H9 (cell line): ENCODE measurements at regions not wholly inside any gene's neighbourhood (a gene's known extent, or its start where the extent isn't known, plus 50 kb on each side); places are given as distances from the start of the nearest gene placed in this dataset.

Experiments
- DNase-seq: peaks from one replicate; pipeline ENCODE4 v3.0.0-alpha.2; 2017
- H2AFZ ChIP-seq: one replicate; pipeline ENCODE4 v1.6.1; 2013; ENCODE audit warnings: mild to moderate bottlenecking, low read length, control low read depth, moderate library complexity
- H2AK5ac ChIP-seq: 2 replicates; pipeline ENCODE4 v1.6.1; 2013; ENCODE audit warnings: low read length, control low read depth, mixed read lengths; ENCODE audit not compliant: insufficient read length
- H2BK120ac ChIP-seq: one replicate; pipeline ENCODE4 v1.6.1; 2013; ENCODE audit warnings: low read depth, mild to moderate bottlenecking, low read length, control low read depth, inconsistent platforms; ENCODE audit not compliant: poor library complexity, severe bottlenecking
- H2BK12ac ChIP-seq: 2 replicates; pipeline ENCODE4 v1.6.1; 2013; ENCODE audit warnings: low read length, control low read depth, mixed read lengths, low read depth; ENCODE audit not compliant: insufficient read length
- H2BK15ac ChIP-seq: 2 replicates; pipeline ENCODE4 v1.6.1; 2013; ENCODE audit warnings: low read depth, low read length, control low read depth
- H2BK20ac ChIP-seq: one replicate; pipeline ENCODE4 v1.6.1; 2013; ENCODE audit warnings: low read depth, mild to moderate bottlenecking, low read length, control low read depth, inconsistent platforms; ENCODE audit not compliant: poor library complexity, severe bottlenecking
- H2BK5ac ChIP-seq: 2 replicates; pipeline ENCODE4 v1.6.1; 2013; ENCODE audit warnings: low read length, control low read depth, mixed read lengths; ENCODE audit not compliant: insufficient read length
- H3K14ac ChIP-seq: 2 replicates; pipeline ENCODE4 v1.6.1; 2013; ENCODE audit warnings: low read length, control low read depth; ENCODE audit not compliant: insufficient read depth
- H3K18ac ChIP-seq: 2 replicates; pipeline ENCODE4 v1.6.1; 2013; ENCODE audit warnings: low read depth, mild to moderate bottlenecking, mixed read lengths, low read length, control low read depth; ENCODE audit not compliant: insufficient read length
- H3K23ac ChIP-seq: 2 replicates; pipeline ENCODE4 v1.6.1; 2013; ENCODE audit warnings: low read length, control low read depth, mixed read lengths, low read depth; ENCODE audit not compliant: insufficient read length
- H3K23me2 ChIP-seq: 2 replicates; pipeline ENCODE4 v1.6.1; 2013; ENCODE audit warnings: low read depth, mild to moderate bottlenecking, mixed read lengths, low read length, control low read depth; ENCODE audit not compliant: insufficient read length, poor library complexity, severe bottlenecking
- H3K27ac ChIP-seq: 2 replicates; pipeline ENCODE4 v1.5.1; 2013; ENCODE audit warnings: low read length, control low read depth, mixed read lengths, low read depth; ENCODE audit not compliant: insufficient read length
- H3K27me3 ChIP-seq: 2 replicates; pipeline ENCODE4 v1.6.1; 2013; ENCODE audit warnings: low read length, control low read depth, inconsistent platforms; ENCODE audit not compliant: insufficient read depth
- H3K4ac ChIP-seq: 2 replicates; pipeline ENCODE4 v1.6.1; 2013; ENCODE audit warnings: low read depth, mild to moderate bottlenecking, control low read depth, inconsistent platforms, low read length, moderate library complexity
- H3K4me1 ChIP-seq: 2 replicates; pipeline ENCODE4 v1.6.1; 2013; ENCODE audit warnings: low read length, control low read depth, inconsistent platforms; ENCODE audit not compliant: insufficient read depth
- H3K4me2 ChIP-seq: 2 replicates; pipeline ENCODE4 v1.6.1; 2013; ENCODE audit warnings: low read length, control low read depth, mixed read lengths; ENCODE audit not compliant: insufficient read length, insufficient read depth
- H3K56ac ChIP-seq: 2 replicates; pipeline ENCODE4 v1.6.1; 2013; ENCODE audit warnings: low read depth, mild to moderate bottlenecking, mixed read lengths, low read length, control low read depth; ENCODE audit not compliant: insufficient read length
- H3K79me1 ChIP-seq: 2 replicates; pipeline ENCODE4 v1.6.1; 2013; ENCODE audit warnings: low read depth, mild to moderate bottlenecking, moderate library complexity, low read length, control low read depth, inconsistent platforms; ENCODE audit not compliant: insufficient read depth, poor library complexity, severe bottlenecking
- H3K79me2 ChIP-seq: 2 replicates; pipeline ENCODE4 v1.6.1; 2013; ENCODE audit warnings: low read length, control low read depth, inconsistent platforms; ENCODE audit not compliant: insufficient read depth
- H3K9ac ChIP-seq: 2 replicates; pipeline ENCODE4 v1.6.1; 2013; ENCODE audit warnings: low read length, control low read depth, mixed read lengths; ENCODE audit not compliant: insufficient read length; ENCODE audit errors: extremely low read depth
- H3K9me3 ChIP-seq: one replicate; pipeline ENCODE4 v1.6.1; 2013; ENCODE audit warnings: low read depth, low read length, inconsistent platforms; ENCODE audit not compliant: control insufficient read depth
- H3T11ph ChIP-seq: one replicate; pipeline ENCODE4 v1.6.1; 2013; ENCODE audit warnings: mild to moderate bottlenecking, low read length, control low read depth, inconsistent platforms
- H4K20me1 ChIP-seq: one replicate; pipeline ENCODE4 v1.6.1; 2013; ENCODE audit not compliant: control insufficient read depth, insufficient read length, insufficient read depth
- H4K5ac ChIP-seq: 2 replicates; pipeline ENCODE4 v1.6.1; 2013; ENCODE audit warnings: low read depth, mild to moderate bottlenecking, mixed read lengths, low read length, control low read depth; ENCODE audit not compliant: insufficient read length
- H4K8ac ChIP-seq: replicated peaks from 2 replicates; pipeline ENCODE4 v1.6.1; 2013; ENCODE audit warnings: low read length, control low read depth, mixed read lengths, low read depth; ENCODE audit not compliant: insufficient read length
- H4K91ac ChIP-seq: 2 replicates; pipeline ENCODE4 v1.6.1; 2013; ENCODE audit warnings: low read depth, mild to moderate bottlenecking, moderate library complexity, mixed read lengths, low read length, control low read depth; ENCODE audit not compliant: insufficient read length
- H3K27ac Mint-ChIP-seq, 3 experiments: 2 replicates in 2 of 3; 3 replicates in 1 of 3; pipeline ENCODE4 v1.8.0; 2020 to 2021; ENCODE audit warnings: mixed read lengths in 3 of 3, mild to moderate bottlenecking in 1 of 3, moderate library complexity in 1 of 3
- H3K27me3 Mint-ChIP-seq: 2 replicates; pipeline ENCODE4 v1.8.0; 2021; ENCODE audit warnings: low read depth, mild to moderate bottlenecking, moderate library complexity, mixed read lengths
- H3K36me3 Mint-ChIP-seq, 3 experiments: 2 replicates in 2 of 3; 3 replicates in 1 of 3; pipeline ENCODE4 v1.8.0; 2020 to 2021; ENCODE audit warnings: low read depth in 3 of 3, mixed read lengths in 3 of 3; ENCODE audit not compliant: insufficient read depth in 1 of 3
- H3K4me1 Mint-ChIP-seq, 2 experiments: 2 replicates each; pipeline ENCODE4 v1.8.0; 2020; ENCODE audit warnings: mixed read lengths in 2 of 2
- H3K4me3 Mint-ChIP-seq, 2 experiments: 2 replicates in 1 of 2; 3 replicates in 1 of 2; pipeline ENCODE4 v1.8.0; 2020 to 2021; ENCODE audit warnings: mild to moderate bottlenecking in 2 of 2, mixed read lengths in 2 of 2, moderate library complexity in 1 of 2
- H3K9me3 Mint-ChIP-seq, 2 experiments: 2 replicates in 1 of 2; 3 replicates in 1 of 2; pipeline ENCODE4 v1.8.0; 2020; ENCODE audit warnings: mild to moderate bottlenecking in 2 of 2, mixed read lengths in 2 of 2, moderate library complexity in 1 of 2
- CTCF ChIP-seq: fragments of 200-600 bp; sonication (generic); conservative IDR thresholded peaks from 3 replicates; pipeline ENCODE4 v1.8.0; 2021; ENCODE audit warnings: antibody characterized with exemption, mild to moderate bottlenecking
- WGBS: extraction: QIAGEN DNeasy Blood & Tissue Kit; methylation state at CpG from one replicate; pipeline ENCODE4 v1.1.7; 2013; ENCODE audit warnings: missing lambda C conversion rate, low lambda C conversion rate, mixed read lengths; ENCODE audit not compliant: insufficient read length; ENCODE audit errors: extremely low coverage; 5-methylcytosine and 5-hydroxymethylcytosine counted together

GRCh38 chr11:39972461-39972860, 1487.0 kb downstream of the LRRC4C start:
- no peak overlapping the region for H2BK5ac ChIP-seq
- no peaks in the 10 kb centered on the region for H3K79me2 ChIP-seq
- H3K36me3 Mint-ChIP-seq, result no peaks in the 10 kb centered on the region; a peak in 1 of 7 replicates

More at GRCh38 chr11:39972461-39972860, 1487.0 kb downstream of the LRRC4C start:
- no peak overlapping the region for H2BK12ac ChIP-seq
- no peaks in the 10 kb centered on the region for H3K27me3 ChIP-seq
- H3K9me3 Mint-ChIP-seq, result no peaks in the 10 kb centered on the region; a peak in 1 of 5 replicates
- H3K9ac ChIP-seq, result no peak overlapping the region
- H3K27ac ChIP-seq, result no peak overlapping the region
- no peaks in the 10 kb centered on the region for H3K27me3 Mint-ChIP-seq
- H4K20me1 ChIP-seq, result no peaks in the 10 kb centered on the region
- peaks cover 8% of the 10 kb centered on the region in 2 experiments for H3K4me1 Mint-ChIP-seq
- H2BK15ac ChIP-seq, result no peak overlapping the region
- no peak for TF ChIP-seq CTCF
- no peaks in the 10 kb centered on the region for H3K23me2 ChIP-seq
- H3K4me2 ChIP-seq, result no peak overlapping the region
- no peaks in the 10 kb centered on the region for H3K4me1 ChIP-seq
- no peak overlapping the region for H2AFZ ChIP-seq
- H3K14ac ChIP-seq, result no peak overlapping the region
- no peak overlapping the region for H4K5ac ChIP-seq
- H4K8ac ChIP-seq, result no peak overlapping the region
- H2AK5ac ChIP-seq, result no peak overlapping the region
- H3K4ac ChIP-seq, result no peak overlapping the region
- no peak overlapping the region for H4K91ac ChIP-seq
- no peaks in the 10 kb centered on the region for H3K79me1 ChIP-seq
- no peak overlapping the region for H3T11ph ChIP-seq
- H3K23ac ChIP-seq, result no peak overlapping the region
- no peak overlapping the region for H3K27ac Mint-ChIP-seq
- H2BK120ac ChIP-seq, result no peak overlapping the region
- no peaks in the 10 kb centered on the region for H3K9me3 ChIP-seq
- H2BK20ac ChIP-seq, result no peak overlapping the region
- H3K4me3 Mint-ChIP-seq, result no peak overlapping the region
- no peak for DNase-seq
- WGBS, result no CpG with 5 or more reads among the region's 5 CpGs
- no peak overlapping the region for H3K18ac ChIP-seq
- no peak overlapping the region for H3K56ac ChIP-seq
